ENCODE measurements at regions not wholly inside any gene's neighbourhood (a gene's known extent, or its start where the extent isn't known, plus 50 kb on each side); places are given as distances from the start of the nearest gene placed in this dataset.

GRCh38 chr7:145269418-145270161 lies 433.7 kb upstream of the TPK1 start:
- ATAC-seq (ENCODE audit: insufficient read depth, low FRiP score) = no peak

GRCh38 chr7:145265180-145265579 lies 429.3 kb upstream of the TPK1 start:
- Histone ChIP-seq H3K4me3 (no peak overlapping the region), H3K36me3 (ENCODE audit: control insufficient read depth in 4 of 4, insufficient read depth in 4 of 4, low read length in 4 of 4) (no peaks in the 10 kb centered on the region), H3K9ac (ENCODE audit: insufficient read depth in 1 of 2, low read length in 2 of 2) (no peak overlapping the region), H3K4me1 (ENCODE audit: control insufficient read depth in 5 of 5, insufficient read depth in 5 of 5, low read length in 5 of 5) (peaks cover 0 to 3% (median 0%) of the 10 kb centered on the region in 5 donors), H3K27ac (ENCODE audit: low read depth in 1 of 2, low read length in 1 of 2) (no peak overlapping the region), H3K27me3 (ENCODE audit: control insufficient read depth in 3 of 3, insufficient read depth in 3 of 3, low read length in 2 of 3) (no peaks in the 10 kb centered on the region), H3K9me3 (ENCODE audit: control insufficient read depth in 4 of 4, insufficient read depth in 3 of 4, low read length in 3 of 4) (peaks cover 0 to 9% (median 0%) of the 10 kb centered on the region in 4 donors)
- no peak for ATAC-seq (ENCODE audit: insufficient read depth, low FRiP score)
- TF ChIP-seq, protein P1, sequence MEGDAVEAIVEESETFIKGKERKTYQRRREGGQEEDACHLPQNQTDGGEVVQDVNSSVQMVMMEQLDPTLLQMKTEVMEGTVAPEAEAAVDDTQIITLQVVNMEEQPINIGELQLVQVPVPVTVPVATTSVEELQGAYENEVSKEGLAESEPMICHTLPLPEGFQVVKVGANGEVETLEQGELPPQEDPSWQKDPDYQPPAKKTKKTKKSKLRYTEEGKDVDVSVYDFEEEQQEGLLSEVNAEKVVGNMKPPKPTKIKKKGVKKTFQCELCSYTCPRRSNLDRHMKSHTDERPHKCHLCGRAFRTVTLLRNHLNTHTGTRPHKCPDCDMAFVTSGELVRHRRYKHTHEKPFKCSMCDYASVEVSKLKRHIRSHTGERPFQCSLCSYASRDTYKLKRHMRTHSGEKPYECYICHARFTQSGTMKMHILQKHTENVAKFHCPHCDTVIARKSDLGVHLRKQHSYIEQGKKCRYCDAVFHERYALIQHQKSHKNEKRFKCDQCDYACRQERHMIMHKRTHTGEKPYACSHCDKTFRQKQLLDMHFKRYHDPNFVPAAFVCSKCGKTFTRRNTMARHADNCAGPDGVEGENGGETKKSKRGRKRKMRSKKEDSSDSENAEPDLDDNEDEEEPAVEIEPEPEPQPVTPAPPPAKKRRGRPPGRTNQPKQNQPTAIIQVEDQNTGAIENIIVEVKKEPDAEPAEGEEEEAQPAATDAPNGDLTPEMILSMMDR (IDR thresholded peaks at IDR 0.05; ENCODE audit: control extremely low read depth, extremely low read depth) = no peak
- 75 to 79% methylated on average over 4 of the region's 4 CpGs for WGBS, 2 donors
- DNase-seq = no peak

More at GRCh38 chr7:145269418-145270161, 433.7 kb upstream of the TPK1 start:
- Histone ChIP-seq H3K36me3 (ENCODE audit: control insufficient read depth in 4 of 4, insufficient read depth in 4 of 4, low read length in 4 of 4) (no peaks in the 10 kb centered on the region), H3K27me3 (ENCODE audit: control insufficient read depth in 3 of 3, insufficient read depth in 3 of 3, low read length in 2 of 3) (no peaks in the 10 kb centered on the region), H3K4me1 (ENCODE audit: control insufficient read depth in 5 of 5, insufficient read depth in 5 of 5, low read length in 5 of 5) (no peaks in the 10 kb centered on the region), H3K9ac (ENCODE audit: insufficient read depth in 1 of 2, low read length in 2 of 2) (no peak overlapping the region), H3K4me3 (no peak overlapping the region), H3K9me3 (ENCODE audit: control insufficient read depth in 4 of 4, insufficient read depth in 3 of 4, low read length in 3 of 4) (peaks cover 0 to 9% (median 0%) of the 10 kb centered on the region in 4 donors), H3K27ac (ENCODE audit: low read depth in 1 of 2, low read length in 1 of 2) (no peak overlapping the region)
- WGBS, 2 donors = 88 to 93% methylated on average over 28 of the region's 28 CpGs
- no peak for DNase-seq
- TF ChIP-seq, protein P1 (IDR thresholded peaks at IDR 0.05; ENCODE audit: control extremely low read depth, extremely low read depth) = no peak

DNA sequence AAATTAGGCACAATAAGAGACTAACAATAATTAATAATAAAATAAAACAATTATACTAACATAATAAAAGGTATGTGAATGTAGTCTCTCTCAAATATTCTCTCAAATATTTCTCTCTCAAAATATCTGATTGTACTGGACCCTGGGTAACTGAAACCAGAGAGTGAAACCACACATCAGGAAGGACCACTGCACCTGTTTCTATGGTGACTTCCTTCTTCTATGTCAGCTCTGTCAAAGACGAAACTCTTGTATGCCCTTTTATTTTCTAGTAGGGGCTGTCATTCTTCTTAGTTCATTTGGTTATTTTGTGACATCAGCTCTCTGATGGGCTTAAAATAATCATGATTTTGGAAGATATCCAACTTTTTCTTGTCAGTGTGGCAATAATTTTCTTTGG lies 428.0 kb upstream of the TPK1 start:
- no peaks in the 10 kb centered on the region for H3K27me3 ChIP-seq (ENCODE audit: control insufficient read depth in 3 of 3, insufficient read depth in 3 of 3, low read length in 2 of 3)

More for the DNA sequence above, 428.0 kb upstream of the TPK1 start:
- no peak for DNase-seq
- 22 to 46% methylated on average over 1 of the region's 1 CpG for WGBS, 2 donors
- H3K36me3 ChIP-seq (ENCODE audit: control insufficient read depth in 4 of 4, insufficient read depth in 4 of 4, low read length in 4 of 4) = no peaks in the 10 kb centered on the region
- TF ChIP-seq, protein P1 (IDR thresholded peaks at IDR 0.05; ENCODE audit: control extremely low read depth, extremely low read depth) = no peak
- peaks cover 0 to 3% (median 0%) of the 10 kb centered on the region in 5 donors for H3K4me1 ChIP-seq (ENCODE audit: control insufficient read depth in 5 of 5, insufficient read depth in 5 of 5, low read length in 5 of 5)
- H3K9ac ChIP-seq (ENCODE audit: insufficient read depth in 1 of 2, low read length in 2 of 2) = no peak overlapping the region
- no peak for ATAC-seq (ENCODE audit: insufficient read depth, low FRiP score)
- H3K27ac ChIP-seq (ENCODE audit: low read depth in 1 of 2, low read length in 1 of 2) = no peak overlapping the region
- no peak overlapping the region for H3K4me3 ChIP-seq
- H3K9me3 ChIP-seq (ENCODE audit: control insufficient read depth in 4 of 4, insufficient read depth in 3 of 4, low read length in 3 of 4) = peaks cover 0 to 4% (median 0%) of the 10 kb centered on the region in 4 donors

Measured in lung (tissue), 11 donors.